ENCODE measurements at regions not wholly inside any gene's neighbourhood (a gene's known extent, or its start where the extent isn't known, plus 50 kb on each side); places are given as distances from the start of the nearest gene placed in this dataset.

DNA sequence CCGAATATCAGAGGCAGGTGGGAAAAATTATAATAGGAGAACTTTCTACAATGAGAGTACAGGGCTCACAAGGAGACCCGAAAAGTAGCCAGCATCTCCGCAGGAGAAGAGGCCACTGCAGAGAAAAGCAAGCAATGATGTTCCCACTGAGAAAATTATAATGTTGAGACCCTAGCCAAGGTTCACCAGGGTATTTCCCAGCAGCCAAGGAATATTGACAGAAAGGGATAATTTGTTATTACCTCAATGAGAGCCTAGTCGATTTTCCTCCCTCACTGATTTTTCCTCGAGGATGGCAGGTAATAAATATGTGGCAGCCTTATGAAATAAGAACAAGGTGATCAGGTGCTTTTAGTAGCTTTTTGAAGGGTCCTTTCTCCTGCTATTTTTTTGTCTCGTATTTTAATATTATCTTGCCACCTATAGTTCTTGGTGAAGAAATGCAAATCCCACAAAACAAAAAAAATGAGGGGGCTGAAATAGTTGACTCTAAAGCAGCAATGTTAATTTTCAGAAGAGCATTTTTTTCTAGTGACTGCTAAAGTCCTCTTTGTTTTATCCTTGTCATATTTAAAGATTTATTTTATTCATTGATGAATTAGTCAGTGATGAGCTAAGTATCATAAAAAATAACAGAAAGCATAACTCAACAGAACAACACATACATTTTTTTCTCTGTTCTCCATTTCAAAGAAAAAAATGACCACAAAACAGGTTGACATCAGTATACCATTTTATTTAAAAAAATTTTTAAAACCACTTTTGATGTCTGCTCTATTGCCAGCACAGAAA, 215.4 kb downstream of the KCNE4 start:
- Histone ChIP-seq H3K9ac (no peak overlapping the region), H3K9me3 (ENCODE audit: low read depth) (no peaks in the 10 kb centered on the region), H4K20me1 (ENCODE audit: low read depth) (no peaks in the 10 kb centered on the region), H3K4me2 (no peak overlapping the region), H3K27ac (no peak overlapping the region), H3K79me2 (ENCODE audit: low read depth) (no peaks in the 10 kb centered on the region), H3K4me1 (no peaks in the 10 kb centered on the region), H3K36me3 (no peaks in the 10 kb centered on the region), H3K4me3 (no peak overlapping the region), H3K27me3 (no peaks in the 10 kb centered on the region), H3F3A (ENCODE audit: low read depth) (no peaks in the 10 kb centered on the region), H2AFZ (replicated peaks) (no peak overlapping the region)
- Mint-ChIP-seq H3K4me3 (no peak overlapping the region), H3K27me3 (ENCODE audit: insufficient read depth, low read depth) (no peaks in the 10 kb centered on the region), H3K27ac (no peak overlapping the region), H3K36me3 (no peaks in the 10 kb centered on the region), H3K9me3 (no peaks in the 10 kb centered on the region), H3K4me1 (peaks cover 18% of the 10 kb centered on the region)
- DNase-seq (ENCODE audit: low spot score): no peak
- no peak for TF ChIP-seq EZH2 (IDR thresholded peaks at IDR 0.05)

DNA sequence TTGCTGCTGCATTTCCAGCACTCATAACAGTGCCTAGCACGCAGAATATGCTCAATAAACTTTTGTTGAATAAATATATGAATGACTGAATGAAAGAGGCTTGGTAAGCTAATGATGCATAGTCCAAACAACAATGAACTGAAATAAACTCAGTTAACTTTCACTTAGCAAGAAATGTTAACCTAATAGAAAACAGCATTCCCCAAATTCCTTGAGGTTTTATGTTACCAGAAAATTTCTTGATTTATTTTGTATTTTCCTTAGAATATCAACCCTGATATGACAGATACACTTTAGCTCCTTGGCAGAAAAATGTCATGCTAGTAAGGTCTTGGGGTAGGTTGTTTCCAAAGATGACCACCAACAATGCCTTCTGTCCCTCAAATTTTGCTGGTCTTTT, 217.4 kb downstream of the KCNE4 start:
- TF ChIP-seq EZH2phosphoT487 (IDR thresholded peaks at IDR 0.05) (no peak), EZH2 (IDR thresholded peaks at IDR 0.05) (no peak)
- TF ChIP-seq, protein P1, sequence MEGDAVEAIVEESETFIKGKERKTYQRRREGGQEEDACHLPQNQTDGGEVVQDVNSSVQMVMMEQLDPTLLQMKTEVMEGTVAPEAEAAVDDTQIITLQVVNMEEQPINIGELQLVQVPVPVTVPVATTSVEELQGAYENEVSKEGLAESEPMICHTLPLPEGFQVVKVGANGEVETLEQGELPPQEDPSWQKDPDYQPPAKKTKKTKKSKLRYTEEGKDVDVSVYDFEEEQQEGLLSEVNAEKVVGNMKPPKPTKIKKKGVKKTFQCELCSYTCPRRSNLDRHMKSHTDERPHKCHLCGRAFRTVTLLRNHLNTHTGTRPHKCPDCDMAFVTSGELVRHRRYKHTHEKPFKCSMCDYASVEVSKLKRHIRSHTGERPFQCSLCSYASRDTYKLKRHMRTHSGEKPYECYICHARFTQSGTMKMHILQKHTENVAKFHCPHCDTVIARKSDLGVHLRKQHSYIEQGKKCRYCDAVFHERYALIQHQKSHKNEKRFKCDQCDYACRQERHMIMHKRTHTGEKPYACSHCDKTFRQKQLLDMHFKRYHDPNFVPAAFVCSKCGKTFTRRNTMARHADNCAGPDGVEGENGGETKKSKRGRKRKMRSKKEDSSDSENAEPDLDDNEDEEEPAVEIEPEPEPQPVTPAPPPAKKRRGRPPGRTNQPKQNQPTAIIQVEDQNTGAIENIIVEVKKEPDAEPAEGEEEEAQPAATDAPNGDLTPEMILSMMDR (IDR thresholded peaks at IDR 0.05): no peak
- no peaks in the 10 kb centered on the region for H3F3A ChIP-seq (ENCODE audit: low read depth)
- Mint-ChIP-seq H3K4me1 (peaks cover 11% of the 10 kb centered on the region), H3K27ac (no peak overlapping the region), H3K9me3 (no peaks in the 10 kb centered on the region), H3K4me3 (no peak overlapping the region), H3K36me3 (no peaks in the 10 kb centered on the region), H3K27me3 (ENCODE audit: insufficient read depth, low read depth) (no peaks in the 10 kb centered on the region)
- H3K9me3 ChIP-seq (ENCODE audit: low read depth): no peaks in the 10 kb centered on the region
- no peak overlapping the region for H3K4me3 ChIP-seq
- no peak overlapping the region for H3K4me2 ChIP-seq
- no peaks in the 10 kb centered on the region for H3K36me3 ChIP-seq
- H4K20me1 ChIP-seq (ENCODE audit: low read depth): no peaks in the 10 kb centered on the region
- H3K27ac ChIP-seq: no peak overlapping the region
- no peak overlapping the region for H3K9ac ChIP-seq
- no peaks in the 10 kb centered on the region for H3K4me1 ChIP-seq
- no peaks in the 10 kb centered on the region for H3K79me2 ChIP-seq (ENCODE audit: low read depth)
- no peak overlapping the region for H2AFZ ChIP-seq (replicated peaks)
- no peaks in the 10 kb centered on the region for H3K27me3 ChIP-seq
- no peak for DNase-seq (ENCODE audit: low spot score)

DNA sequence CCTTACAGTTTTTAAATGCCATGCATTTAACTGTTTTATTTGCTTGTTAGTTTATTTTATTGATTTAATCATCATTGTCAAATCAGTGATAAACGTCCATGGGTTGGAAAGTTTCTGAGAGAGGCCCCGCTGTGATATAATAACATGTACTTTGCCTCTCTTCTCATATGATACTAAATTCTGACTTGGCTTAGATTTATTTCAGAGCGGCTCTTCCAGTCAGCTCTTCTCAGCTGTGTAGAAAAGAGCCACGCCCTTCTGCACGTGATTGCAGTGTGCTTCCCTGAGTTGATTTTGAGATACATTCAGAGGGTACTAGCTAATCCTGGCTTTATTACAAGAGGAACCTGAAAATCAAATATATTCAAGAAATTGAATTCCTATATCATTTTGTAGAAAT, 218.6 kb downstream of the KCNE4 start:
- Histone ChIP-seq H3K4me3 (no peak overlapping the region), H3K9me3 (ENCODE audit: low read depth) (no peaks in the 10 kb centered on the region), H3K4me2 (no peak overlapping the region), H3K36me3 (no peaks in the 10 kb centered on the region), H2AFZ (replicated peaks) (no peak overlapping the region), H3K4me1 (no peaks in the 10 kb centered on the region), H3F3A (ENCODE audit: low read depth) (no peaks in the 10 kb centered on the region), H3K79me2 (ENCODE audit: low read depth) (no peaks in the 10 kb centered on the region), H3K27me3 (no peaks in the 10 kb centered on the region), H3K9ac (no peak overlapping the region), H3K27ac (no peak overlapping the region), H4K20me1 (ENCODE audit: low read depth) (no peaks in the 10 kb centered on the region)
- Mint-ChIP-seq H3K4me3 (no peak overlapping the region), H3K4me1 (peaks cover 6% of the 10 kb centered on the region), H3K36me3 (no peaks in the 10 kb centered on the region), H3K9me3 (no peaks in the 10 kb centered on the region), H3K27ac (no peak overlapping the region), H3K27me3 (ENCODE audit: insufficient read depth, low read depth) (no peaks in the 10 kb centered on the region)
- TF ChIP-seq, protein P1 (IDR thresholded peaks at IDR 0.05): no peak
- TF ChIP-seq EZH2 (IDR thresholded peaks at IDR 0.05): no peak
- TF ChIP-seq EZH2phosphoT487 (IDR thresholded peaks at IDR 0.05): no peak
- no peak for DNase-seq (ENCODE audit: low spot score)

DNA sequence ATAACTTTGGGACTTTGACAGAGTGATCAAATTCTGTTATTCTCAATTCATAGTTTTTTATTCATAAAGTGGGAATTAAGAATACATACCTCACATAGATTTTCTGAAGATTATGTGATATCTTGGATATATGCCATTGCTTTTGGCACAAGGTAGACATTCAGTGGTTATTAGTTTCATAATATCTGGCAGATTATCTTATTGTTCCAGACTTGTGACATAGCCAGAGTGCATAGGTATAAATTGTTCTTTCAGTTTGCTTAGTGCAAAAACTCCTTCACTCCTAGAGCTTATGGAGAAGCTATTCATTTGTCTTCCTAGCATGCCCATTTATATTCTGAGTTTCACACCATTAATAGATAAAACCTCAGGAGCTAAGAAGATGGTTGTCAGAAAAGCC, 222.0 kb downstream of the KCNE4 start:
- no peaks in the 10 kb centered on the region for H3K27me3 ChIP-seq
- no peak overlapping the region for H2AFZ ChIP-seq (replicated peaks)
- Mint-ChIP-seq H3K36me3 (no peaks in the 10 kb centered on the region), H3K27ac (no peak overlapping the region), H3K4me1 (no peaks in the 10 kb centered on the region), H3K27me3 (ENCODE audit: insufficient read depth, low read depth) (no peaks in the 10 kb centered on the region), H3K4me3 (no peak overlapping the region), H3K9me3 (no peaks in the 10 kb centered on the region)
- no peak for DNase-seq (ENCODE audit: low spot score)
- no peak overlapping the region for H3K4me3 ChIP-seq
- H3K4me2 ChIP-seq: no peak overlapping the region
- H3K36me3 ChIP-seq: no peaks in the 10 kb centered on the region
- H3K9me3 ChIP-seq (ENCODE audit: low read depth): no peaks in the 10 kb centered on the region
- H3K9ac ChIP-seq: no peak overlapping the region
- TF ChIP-seq EZH2phosphoT487 (IDR thresholded peaks at IDR 0.05) (no peak), EZH2 (IDR thresholded peaks at IDR 0.05) (no peak)
- TF ChIP-seq, protein P1 (IDR thresholded peaks at IDR 0.05): no peak
- H3F3A ChIP-seq (ENCODE audit: low read depth): no peaks in the 10 kb centered on the region
- H3K27ac ChIP-seq: no peak overlapping the region
- H3K4me1 ChIP-seq: no peaks in the 10 kb centered on the region
- H3K79me2 ChIP-seq (ENCODE audit: low read depth): no peaks in the 10 kb centered on the region
- H4K20me1 ChIP-seq (ENCODE audit: low read depth): no peaks in the 10 kb centered on the region

All from neural progenitor cell (in vitro differentiated cells).